Endometrial microvascular endothelial cells (primary cell): ENCODE measurements at regions not wholly inside any gene's neighbourhood (a gene's known extent, or its start where the extent isn't known, plus 50 kb on each side); places are given as distances from the start of the nearest gene placed in this dataset.
"Not testable (repeated sequence)": the region's sequence is repeated elsewhere in the genome, so short reads cannot be mapped to it uniquely, and the experiment has no call there.

ENCODE experiments used
- in situ Hi-C: cut with HindIII; loops from 2 replicates; pipeline ENCODE4 v1.10.0; 2017; ENCODE audit warnings: low sequenced_read_pairs, low pct_unique_long_range_greater_than_20kb; ENCODE audit errors: inconsistent ontology term

DNA sequence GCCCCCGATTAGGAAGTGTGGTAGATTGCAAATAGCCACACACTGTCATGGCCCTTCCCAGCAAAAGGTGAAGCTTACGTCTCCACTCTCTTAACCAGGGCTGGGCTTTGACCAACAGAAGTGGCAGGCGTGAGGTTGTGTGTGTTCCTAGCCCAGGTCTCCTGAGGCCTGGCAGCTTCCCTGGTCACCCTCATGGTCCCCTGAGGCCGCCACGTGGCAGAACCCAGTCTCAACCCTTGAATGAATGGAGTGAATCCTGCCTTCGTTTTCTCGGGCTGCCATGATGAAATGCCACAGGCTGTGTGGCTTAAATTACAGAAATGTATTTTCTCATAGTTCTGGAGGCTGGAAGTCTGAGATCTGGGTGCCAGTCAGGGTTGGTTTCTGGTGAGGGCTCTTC is 370.4 kb downstream of the IRX2 start:
- in situ Hi-C loops, result no loop called here

DNA sequence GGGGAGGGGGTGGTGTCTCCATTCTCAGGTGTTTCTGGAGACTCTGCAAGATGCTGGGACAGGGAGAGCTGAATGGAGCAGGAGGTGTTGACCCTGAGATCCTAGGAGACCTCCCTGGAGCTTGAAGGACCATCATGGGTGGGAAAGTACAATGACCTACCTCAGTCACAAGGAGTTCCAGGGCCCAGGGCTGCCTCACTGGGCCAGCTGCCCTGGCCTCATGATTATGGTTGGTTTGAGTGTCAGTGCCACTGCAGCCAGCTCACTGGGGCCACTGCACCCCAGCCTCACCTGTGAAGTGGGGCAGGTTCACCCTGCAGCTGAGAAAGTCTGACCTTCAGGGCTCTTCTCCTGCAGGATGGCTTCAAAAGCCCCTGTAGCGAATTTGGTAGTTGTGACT is 372.5 kb downstream of the IRX2 start:
- in situ Hi-C loops, result no loop called here

DNA sequence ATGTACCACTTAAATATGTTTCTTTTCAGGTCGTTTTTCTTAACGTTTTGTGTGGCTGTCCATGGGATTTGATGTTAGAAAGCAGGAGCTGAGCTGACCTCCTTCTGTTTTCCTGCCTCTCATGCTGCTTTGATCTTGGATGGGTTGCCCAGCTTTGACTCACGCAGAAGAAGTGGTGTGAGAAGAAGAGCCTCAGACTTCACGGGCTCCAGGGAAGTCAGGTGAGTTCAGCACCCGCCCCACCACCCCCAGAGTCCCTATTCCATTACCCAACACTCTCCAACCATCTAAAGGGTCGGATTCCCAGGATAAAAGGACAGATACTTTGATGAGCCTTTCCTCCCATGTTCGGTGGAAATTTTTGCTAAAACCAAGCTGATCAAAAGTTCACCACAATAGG is 373.4 kb downstream of the IRX2 start:
- in situ Hi-C loops, result no loop called here

DNA sequence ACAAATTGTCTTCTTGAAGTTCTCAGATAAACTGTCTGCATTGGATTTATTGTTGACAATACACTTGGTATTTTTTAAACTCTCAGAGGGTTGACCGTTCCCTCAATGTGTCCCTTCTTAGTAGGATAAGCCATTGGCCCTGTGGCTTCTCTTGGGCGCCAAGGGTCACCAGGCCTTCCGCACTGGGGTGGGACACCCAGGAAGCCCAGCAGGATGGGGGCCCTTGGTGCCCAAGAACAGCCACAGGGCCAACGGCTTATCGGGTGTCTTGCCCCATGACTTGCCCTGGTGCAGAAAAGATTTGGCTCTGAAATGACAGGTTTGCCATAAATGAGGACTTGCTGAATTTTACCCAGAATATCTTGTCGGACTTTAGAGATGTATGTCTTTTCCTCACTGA is 375.0 kb downstream of the IRX2 start:
- in situ Hi-C loops, result no loop called here

DNA sequence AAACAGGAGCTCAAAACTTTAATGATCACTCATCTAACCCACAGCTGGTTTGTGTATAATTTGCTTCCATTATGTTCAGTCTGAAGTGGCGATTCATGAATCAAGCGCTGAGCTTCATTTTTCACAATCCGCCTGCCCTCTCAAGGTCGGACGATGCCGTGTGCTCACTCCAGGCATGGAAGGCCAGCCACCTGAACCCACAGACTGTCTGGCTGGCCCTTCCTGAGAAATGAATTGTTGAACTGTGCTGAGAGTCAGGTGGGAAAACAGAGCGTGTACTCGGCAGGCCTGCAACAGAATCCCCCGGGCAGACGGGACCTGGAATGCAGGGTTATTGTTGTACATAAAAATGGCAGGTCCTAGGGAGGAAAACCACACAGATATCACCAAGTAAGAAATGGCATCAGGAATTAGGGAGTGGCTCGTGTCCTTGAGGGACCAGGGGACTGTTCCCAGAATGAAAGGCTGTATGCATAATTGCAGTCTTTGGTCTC is 375.7 kb downstream of the IRX2 start:
- in situ Hi-C loops, result no loop called here

DNA sequence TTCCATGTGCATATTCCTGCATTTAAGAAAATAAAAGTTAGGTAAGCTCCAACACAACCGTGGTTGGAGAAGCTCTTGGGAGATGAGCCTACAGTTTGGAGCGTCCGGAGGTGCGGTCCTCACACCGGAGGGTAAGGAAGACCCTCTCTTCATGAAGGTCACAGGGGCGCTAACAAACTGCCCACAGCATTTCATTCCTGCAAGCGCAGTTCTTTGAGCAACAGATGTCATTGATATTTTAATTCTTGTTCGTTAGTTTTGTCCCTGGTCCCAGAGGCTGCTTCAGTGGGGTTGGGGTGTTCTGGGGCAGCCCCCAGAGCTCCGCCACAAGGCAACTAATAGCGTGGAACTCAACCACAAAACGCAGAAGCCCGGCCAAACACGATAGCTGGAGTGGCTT is 376.2 kb downstream of the IRX2 start:
- in situ Hi-C loops, result no loop called here

DNA sequence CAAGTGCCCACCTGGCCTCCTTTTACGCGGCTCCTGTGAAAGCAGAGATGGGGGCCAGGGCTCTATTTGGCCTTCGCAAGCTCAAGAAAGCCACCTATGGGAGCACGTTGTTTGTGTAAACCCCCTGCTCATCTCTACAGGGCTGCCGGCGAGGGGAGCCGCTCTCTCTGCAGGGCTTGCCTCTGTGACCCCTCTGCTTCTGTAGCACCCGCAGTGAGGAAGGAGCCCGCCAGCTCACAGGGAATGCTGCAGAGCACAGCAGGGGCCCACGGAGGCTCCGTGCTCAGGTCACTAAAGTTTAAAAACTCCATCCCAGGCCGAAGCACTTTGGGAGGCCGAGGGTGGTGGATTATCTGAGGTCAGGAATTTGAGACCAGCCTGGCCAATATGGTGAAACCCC is 376.8 kb downstream of the IRX2 start:
- in situ Hi-C loops, result no loop called here

DNA sequence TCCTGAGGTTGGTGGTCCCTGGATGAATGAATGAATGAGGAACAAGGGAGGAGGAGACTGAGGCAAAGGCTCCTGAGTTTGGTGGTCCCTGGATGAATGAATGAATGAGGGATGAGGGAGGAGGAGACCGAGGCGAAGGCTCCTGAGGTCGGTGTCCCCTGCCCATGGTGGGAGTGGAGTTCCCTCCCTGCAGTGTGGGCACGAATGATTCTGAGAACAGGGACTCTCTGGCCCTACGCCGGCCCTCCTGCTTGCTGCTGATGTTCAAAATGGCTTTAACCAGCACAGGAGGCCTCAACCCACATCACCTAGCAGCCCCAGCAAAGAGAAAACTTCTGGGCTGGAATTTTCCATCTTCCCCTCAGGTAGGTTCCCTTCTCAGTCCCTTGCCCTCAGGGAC is 377.8 kb downstream of the IRX2 start:
- in situ Hi-C loops, result no loop called here

DNA sequence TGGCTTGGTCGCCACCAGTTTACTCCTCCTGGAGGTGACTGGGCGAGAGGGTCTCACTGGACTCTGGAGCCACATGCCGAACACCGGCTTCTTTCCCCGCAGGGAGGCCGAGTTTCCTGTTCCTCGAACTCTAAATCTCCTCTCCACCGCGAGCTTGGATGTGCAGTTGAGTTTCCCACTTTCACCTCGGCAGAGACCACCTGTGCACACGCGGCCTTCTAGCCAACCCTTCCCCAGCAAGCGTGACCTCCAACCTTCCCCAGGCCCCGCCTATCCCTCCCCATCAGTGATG is 380.1 kb downstream of the IRX2 start:
- in situ Hi-C loops, result no loop called here

DNA sequence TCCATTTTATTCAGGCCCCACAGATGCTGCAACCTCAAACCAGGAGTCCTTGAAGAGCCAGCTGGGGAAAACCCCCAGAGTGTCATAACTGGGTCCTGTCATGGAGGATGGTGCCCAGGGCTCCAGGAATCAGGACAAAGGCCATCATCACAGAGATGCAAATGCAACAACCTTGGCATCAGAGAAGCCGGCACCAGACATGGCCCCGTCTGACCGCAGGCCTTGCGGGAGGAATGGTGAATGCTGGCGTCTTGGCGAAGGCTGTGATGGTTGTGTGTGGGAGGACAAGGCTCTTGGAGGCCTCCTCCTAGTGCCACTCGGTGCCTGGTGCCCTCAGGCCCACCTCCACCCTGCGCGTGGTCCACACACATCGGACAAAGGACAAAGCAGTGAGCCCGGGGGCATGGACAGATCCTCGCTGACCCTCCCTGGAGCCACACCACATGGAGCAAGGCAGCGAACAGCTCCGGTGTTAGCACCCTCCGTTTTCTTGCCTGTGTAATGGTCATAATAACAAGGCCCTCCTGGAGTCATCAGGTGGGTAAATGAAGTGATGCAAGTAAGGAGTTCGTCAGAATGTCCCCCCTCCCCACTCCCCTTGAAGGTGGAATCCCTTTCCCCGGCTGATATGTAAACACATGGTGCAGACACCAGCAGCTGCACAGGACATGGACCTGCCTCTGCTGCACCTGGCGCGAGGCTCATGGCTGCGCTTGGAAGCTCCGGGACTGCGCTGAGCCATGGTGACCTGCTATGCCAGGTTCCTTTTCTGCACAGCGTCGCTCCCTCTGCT is 380.7 kb downstream of the IRX2 start:
- in situ Hi-C loops, result no loop called here

DNA sequence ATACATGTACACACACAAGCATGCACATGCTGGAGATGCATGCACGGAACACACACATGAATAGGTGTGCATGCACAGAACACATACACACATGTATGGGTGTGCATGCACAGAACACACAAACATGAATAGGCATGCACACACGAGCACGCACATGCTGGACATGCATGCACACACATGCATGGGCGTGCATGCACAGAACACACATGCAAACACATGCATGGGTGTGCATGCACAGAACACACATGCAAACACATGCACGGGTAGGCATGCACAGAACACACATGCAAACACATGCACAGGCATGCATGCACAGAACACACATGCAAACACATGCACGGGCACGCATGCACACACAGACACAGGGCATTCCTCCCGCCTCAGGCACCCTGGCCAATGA is 382.3 kb downstream of the IRX2 start:
- in situ Hi-C loops, result no loop called here

DNA sequence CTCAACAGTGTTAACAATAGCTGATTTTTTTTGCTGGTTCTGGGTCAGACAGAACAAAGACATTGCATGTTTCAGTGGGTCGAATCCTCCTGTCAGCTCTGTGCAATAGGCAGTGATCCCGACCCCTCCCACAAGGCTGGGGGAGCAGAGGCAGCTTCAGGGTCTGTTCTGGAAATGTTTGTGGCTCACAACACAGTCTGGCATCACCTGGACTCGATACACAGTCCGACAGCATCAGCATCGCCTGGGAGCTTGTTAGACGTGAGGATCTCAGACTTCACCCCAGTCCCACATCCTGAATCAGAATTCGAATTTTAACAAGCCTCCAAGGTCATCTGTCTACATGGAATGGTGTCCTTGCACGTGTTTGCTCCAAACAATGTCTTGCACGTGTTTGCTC is 384.7 kb downstream of the IRX2 start:
- in situ Hi-C loops, result no loop called here

DNA sequence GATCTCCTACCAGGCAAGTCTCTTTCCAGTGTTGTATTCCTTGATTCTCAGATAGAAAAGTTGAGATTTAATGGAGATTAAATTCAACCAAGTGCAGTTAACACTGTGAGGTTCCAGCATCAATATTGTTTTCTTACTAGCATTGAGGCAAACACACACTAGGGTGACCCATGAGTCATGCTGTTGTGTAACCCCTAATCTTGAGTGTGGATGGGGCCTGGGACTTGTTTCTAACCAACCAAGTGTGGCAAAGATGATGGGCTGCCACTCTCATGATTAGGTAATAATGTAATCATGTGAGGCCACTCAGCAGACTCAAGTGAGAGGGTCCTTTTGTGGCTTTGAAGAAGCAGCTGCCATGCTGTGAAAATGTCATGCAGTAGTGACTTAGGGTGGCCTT is 394.2 kb downstream of the IRX2 start:
- in situ Hi-C loops, result no loop called here

DNA sequence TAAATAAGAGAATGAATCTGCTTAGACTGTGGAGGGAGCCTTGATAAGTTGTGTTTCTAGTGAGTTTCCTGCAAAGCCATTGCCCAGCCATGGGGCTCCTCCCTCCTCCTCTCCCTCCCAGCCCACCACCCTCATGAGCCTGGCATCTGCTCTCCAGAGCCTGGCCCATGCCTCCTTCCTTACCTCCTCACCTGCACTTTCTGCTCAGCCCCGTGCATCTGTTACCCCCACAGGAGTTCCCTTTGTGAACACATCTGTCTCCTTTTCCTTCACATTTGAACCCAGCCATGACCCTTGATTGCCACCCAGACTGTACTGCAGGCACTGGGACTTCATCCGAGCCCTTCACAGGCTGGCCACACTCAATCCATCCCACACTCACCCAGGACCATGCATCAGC is 395.6 kb downstream of the IRX2 start:
- in situ Hi-C loops, result no loop called here

DNA sequence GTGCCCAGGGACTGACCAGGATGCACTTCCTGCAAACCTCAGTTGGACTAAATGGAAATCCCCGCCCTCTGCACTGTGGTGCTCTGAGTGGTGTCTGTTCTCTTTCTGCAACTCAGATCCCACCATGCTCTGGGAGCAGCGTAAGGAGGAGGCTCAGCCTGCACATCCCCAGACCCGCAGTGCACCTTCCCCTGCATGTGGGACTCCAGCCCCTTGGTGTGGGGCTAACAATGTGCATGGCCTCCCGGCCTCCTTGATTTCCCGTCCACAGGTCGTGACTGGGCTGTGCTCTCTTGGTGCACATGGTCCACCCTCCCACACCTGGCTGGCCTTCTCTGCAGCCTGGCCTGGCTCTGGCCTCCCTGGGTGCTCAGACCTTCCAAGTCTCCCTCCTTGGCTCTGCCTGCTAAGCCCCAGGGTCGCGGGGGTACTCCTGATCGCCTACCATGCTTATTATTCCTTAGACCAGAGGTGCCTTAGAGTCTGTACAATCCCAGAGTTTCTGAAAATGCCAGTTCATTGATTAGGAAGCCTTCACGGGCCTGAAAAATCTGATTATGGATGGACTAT is 397.5 kb downstream of the IRX2 start:
- in situ Hi-C loops, result no loop called here

DNA sequence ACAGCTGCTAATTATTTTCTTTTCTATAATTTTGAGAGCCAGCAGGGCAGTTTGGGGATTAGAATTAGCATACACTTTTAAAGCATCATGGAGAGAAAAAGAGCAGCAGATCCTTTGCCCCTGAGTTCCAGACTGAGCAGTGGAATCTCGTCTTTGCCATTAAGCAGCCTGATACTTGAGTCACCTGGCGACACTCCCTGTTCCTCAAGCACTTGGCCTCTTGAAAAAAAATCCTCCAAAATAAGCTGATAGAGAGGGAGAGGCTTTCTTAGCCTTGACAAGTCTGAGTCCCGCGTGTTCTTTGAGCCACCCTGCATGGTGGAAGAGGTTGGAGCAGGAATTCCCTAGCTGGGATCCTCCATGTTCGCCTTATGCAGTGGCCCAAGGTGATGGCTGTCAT is 398.3 kb downstream of the IRX2 start:
- in situ Hi-C loops, result no loop called here

DNA sequence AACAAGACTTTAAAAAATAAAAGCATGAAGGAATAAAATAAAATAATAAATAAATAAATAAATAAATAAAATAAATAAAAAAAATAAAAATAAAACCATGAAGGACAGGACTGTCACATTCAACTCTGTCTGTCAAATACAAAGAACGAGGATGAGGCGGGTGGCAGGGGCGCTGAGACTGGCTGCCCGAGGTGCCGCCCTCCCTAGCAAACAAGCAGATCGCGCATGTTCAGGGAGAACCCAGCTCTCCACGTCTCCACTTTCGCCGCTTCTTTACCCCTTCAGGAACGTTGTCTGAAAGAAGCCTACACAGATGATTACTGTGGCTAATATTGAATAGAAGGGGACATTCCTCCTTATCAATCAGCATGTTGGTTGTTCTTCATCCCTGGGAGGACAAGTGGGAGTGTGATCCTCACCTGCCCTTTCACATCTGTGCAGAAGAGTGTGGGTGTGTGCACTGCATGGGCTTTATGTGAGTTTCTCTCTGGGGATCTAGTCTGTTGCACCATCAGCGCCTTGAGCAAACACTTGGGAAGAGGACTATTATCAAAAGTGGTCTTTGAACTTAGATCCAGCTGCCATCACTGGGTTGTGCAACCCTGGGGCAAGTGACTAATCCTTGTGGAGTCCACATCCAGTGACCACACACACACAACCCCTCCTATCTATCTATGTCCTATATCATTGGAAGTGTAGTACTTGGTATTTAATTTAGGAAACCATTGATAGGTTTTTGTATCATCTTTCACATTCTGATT is 399.2 kb downstream of the IRX2 start:
- in situ Hi-C loops, result no loop called here

DNA sequence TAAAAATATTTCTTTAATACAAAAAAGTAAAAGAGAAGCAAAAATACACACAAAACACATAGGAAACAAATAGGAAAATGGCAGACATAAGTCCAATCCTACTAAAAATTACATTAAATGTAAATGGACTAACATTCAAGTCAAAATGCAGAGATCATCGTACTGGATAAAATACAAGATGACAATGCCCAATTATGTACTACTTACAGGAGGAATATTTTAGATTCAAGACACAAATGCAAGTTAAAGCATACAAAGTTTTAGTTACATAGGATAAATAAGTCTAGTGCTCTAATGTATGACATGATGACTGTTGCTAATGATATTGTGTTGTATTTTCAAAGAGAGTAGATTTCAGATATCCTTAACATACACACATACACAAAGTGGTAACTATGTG is 401.7 kb downstream of the IRX2 start:
- in situ Hi-C loops, result not testable (repeated sequence)

DNA sequence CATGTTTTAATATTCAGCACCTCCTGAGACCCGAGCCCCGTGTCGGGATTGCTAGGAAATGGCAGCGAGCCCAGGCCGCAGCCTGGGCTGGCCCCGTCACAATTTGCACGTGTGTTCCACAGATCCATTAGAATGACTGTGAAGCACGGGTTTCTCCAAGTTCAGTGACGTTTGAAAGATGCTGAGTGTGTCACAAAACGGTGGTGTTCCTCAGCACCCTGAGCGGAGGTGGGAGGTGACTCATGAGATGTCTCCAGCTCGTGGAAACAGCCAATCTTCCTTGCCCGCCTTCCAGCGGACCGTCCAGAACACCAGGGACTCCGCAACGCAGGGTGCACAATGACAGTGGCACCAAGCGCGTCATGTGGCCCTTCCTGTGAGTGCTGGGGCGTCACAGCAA is 412.8 kb downstream of the IRX2 start:
- in situ Hi-C loops, result no loop called here

DNA sequence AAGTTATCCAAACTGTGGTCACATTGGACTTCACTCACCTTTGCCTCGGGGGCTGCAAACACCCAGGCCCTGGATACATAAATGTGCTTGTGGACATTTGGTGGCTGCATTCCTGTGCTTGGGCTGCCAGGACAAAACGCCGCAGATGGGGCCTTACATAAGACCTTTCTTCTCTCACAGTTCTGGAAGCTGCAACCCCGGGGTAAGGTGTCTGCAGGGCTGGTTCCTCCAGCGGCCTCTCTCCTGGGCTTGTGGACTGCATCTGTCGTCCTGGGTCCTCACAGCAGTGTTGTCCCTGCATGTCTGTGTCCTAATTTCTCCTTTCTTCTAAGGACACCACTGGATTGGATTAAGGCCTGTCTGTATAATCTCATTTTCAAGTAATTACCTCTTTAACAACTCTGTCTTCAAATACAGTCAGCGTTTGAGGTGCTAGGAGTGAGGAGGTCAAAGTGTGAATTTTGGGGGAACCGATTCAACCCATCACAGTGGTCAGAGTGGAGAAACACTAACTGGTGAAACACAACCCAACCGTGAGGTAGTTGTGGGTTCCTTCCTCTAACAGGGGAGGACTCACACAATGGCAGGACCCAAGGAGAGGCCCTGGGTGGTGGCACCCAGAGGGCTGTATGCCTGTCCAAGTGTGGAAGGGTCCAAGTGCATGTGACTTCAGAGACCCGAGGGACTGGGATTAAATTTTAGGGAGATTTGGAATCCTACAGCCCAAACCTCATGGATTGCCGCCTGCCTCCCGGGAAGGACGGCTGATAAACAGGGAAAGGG is 415.6 kb downstream of the IRX2 start:
- in situ Hi-C loops, result no loop called here
